Hematopoietic multipotent progenitor cell treated with erythropoietin and hydrocortisone succinate and interleukin-3 and kit ligand, for 6 days (in vitro differentiated cells): ENCODE measurements at regions not wholly inside any gene's neighbourhood (a gene's known extent, or its start where the extent isn't known, plus 50 kb on each side); places are given as distances from the start of the nearest gene placed in this dataset.
"Not testable (repeated sequence)": the region's sequence is repeated elsewhere in the genome, so short reads cannot be mapped to it uniquely, and the experiment has no call there.

ENCODE experiments used
- DNase-seq: peaks from one replicate; pipeline ENCODE4 v3.0.0-alpha.2; 2015

- DNase-seq = no peak
Measured at GRCh38 chr7:81273601-81274397, 354.9 kb upstream of the SEMA3C start.

- no peak for DNase-seq
Measured at GRCh38 chr7:81272176-81272575, 353.3 kb upstream of the SEMA3C start.

DNA sequence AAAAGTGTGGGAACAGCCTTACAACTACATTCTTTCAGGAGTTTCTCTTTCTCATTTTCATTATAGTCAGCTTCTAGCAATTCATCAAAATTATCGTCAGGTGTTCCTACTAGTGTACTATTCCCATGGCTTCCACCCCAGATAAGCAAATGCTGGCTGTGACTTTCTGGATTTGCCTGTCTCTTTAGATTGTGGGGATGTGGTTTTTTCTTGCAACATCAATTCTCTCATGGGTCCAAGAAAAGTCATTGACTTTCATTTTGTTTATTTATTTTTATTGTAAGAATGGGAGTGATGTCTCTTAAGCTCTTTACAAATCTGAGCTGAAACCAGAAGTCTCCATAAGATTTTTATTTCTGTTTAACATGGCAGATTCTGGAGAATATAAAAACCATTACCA lies 349.7 kb upstream of the SEMA3C start:
- DNase-seq = no peak

DNA sequence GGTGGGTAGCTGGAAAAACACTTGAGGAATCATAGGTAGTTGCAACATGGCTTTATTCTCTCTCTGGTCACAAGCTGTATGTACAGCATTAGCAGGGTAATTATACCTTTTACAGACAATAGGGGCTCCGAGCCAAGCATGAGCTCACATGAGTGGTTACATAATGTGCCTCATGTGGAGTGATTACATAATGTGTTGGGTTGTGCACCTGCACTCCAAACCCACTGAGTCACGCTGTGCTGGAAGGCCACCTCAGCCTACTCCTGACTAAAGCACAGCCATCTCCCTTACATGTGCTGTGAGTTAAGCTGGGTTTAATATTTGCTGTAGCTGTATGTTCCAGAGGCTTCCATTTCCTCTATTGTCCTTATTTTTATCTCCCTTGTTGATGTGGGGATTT lies 348.7 kb upstream of the SEMA3C start:
- no peak for DNase-seq

DNA sequence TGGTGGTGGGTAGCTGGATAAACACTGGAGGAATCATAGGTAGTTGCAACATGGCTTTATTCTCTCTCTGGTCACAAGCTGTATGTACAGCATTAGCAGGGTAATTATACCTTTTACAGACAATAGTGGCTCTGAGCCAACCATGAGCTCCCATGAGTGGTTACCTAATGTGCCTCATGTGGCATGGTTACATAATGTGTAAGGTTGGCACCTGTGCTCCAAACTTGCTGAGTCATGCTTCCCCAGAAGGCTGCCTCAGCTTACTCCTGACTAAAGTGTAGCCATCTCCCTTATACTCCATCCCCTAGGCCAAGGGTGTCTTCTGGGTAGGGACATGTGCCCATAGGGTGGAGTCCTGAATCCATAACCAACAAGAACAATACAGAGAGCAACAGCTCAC lies 345.3 kb upstream of the SEMA3C start:
- DNase-seq = no peak

- peak; percentile 20 for DNase-seq
Measured at GRCh38 chr7:81260152-81260551, 341.3 kb upstream of the SEMA3C start.

DNA sequence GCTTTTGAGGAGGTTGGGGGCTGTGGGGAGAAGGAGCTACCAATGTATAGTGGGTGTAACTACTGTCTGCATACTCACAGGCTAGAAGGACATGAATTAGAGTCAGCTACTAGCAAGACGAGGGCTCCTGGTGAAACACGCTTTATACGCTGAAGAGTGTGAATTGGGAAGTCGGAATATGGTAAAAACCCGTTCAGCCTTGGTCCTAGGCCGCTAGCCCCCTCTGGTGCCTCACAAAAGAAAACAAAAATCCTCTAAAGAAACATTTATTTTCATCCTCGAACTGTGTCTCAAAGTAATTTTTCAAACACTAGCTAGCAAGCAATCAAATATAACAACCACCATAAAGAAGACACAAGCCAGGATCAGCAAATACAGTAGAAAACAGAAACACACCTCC lies 338.1 kb upstream of the SEMA3C start:
- DNase-seq = peak; percentile 46

- no peak for DNase-seq
Measured at GRCh38 chr7:81248420-81248819, 329.6 kb upstream of the SEMA3C start.

DNA sequence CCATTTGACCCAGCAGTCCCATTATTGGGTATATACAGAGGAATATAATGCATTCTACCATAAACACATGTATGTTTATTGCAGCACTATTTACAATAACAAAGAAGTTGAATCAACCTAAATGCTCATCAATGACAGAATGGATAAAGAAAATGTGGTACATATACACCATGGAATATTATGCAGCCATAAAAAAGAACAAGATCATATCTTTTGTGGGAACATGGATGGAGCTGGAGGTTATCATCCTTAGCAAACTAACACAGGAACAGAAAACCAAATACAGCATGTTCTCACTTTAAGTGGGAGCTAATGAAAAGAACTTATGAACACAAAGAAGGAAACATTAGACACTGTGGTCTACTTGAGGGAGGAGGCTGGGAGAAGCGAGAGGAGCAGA lies 328.5 kb upstream of the SEMA3C start:
- not testable (repeated sequence) for DNase-seq

- no peak for DNase-seq
Measured at GRCh38 chr7:81245353-81245752, 326.5 kb upstream of the SEMA3C start.

GRCh38 chr7:81244224-81244623 lies 325.4 kb upstream of the SEMA3C start:
- DNase-seq = peak; percentile 24

GRCh38 chr7:81236560-81236959 lies 317.7 kb upstream of the SEMA3C start:
- no peak for DNase-seq

GRCh38 chr7:81235997-81236396 lies 317.1 kb upstream of the SEMA3C start:
- DNase-seq = no peak

DNA sequence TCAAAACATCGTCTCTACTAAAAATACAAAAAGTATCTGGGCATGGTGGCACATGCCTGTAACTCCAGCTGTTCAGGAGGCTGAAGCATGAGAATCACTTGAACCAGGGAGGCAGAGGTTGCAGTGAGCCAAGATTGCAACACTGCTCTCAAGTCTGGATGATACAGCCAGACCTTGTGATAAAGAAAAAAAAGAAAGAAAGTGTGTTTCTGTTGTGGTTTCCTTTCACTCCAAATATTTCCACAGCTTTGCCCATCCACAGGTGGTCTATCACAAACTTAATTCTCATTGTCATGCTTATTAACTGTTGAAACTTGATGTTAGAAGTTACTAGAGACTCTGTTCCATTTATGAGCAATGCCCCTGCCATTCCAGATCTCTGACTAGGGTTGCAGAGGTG lies 316.0 kb upstream of the SEMA3C start:
- no peak for DNase-seq

- no peak for DNase-seq
Measured at GRCh38 chr7:81233208-81233940, 314.5 kb upstream of the SEMA3C start.

DNA sequence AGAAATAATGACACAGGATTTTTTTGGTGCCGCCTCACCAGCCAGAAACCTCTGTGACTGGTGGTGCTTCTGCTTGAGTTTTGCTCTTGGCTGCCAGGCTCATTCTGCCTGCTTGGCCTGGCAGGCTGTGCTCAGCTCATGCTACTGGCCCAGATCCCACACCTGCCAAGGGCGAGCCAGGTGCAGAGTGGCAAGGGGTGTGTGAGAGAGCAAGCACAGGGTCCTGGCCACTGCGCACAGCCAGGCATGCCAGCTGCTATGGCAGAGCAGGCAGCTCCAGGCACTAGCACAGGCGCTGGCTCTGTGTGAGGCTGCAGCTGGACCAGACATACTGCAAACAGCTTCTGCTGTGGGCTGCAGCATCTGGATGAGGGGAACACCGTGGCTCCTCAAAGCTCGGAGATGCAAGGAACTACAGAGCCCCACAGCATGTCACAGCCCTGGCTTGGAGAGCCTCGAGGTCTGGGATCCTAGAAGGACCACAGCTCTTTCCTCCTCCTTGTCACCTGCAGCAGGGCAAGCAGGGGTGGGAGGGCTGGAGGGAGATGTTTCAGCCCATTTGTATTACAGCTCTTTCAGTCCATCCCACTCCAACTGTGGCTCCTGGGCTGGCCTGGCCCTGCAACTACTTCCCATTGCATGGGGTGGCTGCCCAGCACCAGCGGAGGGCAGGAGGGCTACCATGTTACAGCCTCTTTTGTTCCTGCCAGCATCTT lies 313.4 kb upstream of the SEMA3C start:
- DNase-seq = no peak

- DNase-seq = peak; percentile 67
Measured at GRCh38 chr7:81231301-81231838, 312.5 kb upstream of the SEMA3C start.

- no peak for DNase-seq
Measured at GRCh38 chr7:81226234-81226633, 307.4 kb upstream of the SEMA3C start.

DNA sequence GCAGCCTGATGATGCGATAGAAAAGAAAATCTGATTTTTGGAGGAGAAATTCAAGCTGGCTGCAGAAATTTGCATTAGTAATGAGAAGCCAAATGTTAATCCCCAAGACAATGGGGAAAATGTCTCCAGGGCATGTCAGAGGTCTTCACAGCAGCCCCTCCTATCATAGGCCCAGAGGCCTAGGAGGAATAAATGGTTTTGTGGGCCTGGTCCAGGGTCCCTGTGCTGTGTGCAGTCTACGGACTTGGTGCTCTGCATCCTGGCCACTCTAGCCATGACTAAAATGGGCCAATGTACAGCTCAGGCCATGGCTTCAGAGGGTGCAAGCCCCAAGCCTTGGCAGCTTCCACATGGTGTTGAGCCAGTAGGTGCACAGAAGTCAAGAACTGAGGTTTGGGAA lies 303.8 kb upstream of the SEMA3C start:
- not testable (repeated sequence) for DNase-seq

- no peak for DNase-seq
Measured at GRCh38 chr7:81221527-81222217, 302.8 kb upstream of the SEMA3C start.

- DNase-seq = no peak
Measured at GRCh38 chr7:81218480-81219106, 299.7 kb upstream of the SEMA3C start.

DNA sequence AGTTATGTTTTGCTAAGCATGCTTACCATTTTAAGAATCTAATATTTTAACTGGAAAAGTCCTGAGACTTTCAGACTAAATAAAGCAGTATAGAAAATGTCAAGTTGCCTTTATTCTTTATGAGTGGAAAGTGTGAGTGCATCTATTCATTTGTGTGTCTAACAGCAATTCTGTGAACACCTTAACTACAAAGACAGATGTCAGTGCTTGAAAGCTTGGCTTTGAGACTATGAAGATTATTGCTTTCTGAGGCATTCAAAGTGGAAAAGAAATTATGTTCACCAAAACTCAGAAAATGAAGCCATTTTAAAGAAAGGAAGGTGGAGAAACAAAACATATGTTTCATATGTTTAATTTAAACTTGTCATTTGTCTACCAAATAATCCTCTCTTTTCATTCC lies 294.5 kb upstream of the SEMA3C start:
- DNase-seq = no peak
